GM21515 (cell line): ENCODE measurements at regions not wholly inside any gene's neighbourhood (a gene's known extent, or its start where the extent isn't known, plus 50 kb on each side); places are given as distances from the start of the nearest gene placed in this dataset.
"Not testable (repeated sequence)": the region's sequence is repeated elsewhere in the genome, so short reads cannot be mapped to it uniquely, and the experiment has no call there.

ENCODE experiments used
- ATAC-seq: cut with Tn5 transposase; IDR thresholded peaks from one replicate; pipeline ENCODE4 v1.9.1; 2021; ENCODE audit not compliant: unreplicated experiment

DNA sequence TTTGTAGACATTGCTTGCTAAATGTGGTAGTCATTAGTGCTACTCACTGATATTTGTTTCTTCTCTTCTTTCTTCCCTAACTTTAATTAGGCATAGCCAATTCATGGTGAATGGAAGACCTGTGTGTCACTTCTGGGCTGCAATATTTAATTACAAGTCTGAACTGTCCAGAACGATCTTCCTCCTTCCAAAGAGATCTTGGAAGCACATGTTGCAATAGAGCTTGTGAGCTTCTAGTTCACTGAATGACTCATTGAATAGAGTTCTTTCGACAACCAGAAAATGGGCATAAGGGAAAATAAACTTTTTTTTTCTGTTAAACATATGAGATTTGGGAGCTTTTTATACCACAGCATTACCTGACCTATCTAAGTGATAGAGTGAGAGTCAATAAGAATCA lies 1264.6 kb downstream of the PCDH9 start:
- no peak for ATAC-seq

DNA sequence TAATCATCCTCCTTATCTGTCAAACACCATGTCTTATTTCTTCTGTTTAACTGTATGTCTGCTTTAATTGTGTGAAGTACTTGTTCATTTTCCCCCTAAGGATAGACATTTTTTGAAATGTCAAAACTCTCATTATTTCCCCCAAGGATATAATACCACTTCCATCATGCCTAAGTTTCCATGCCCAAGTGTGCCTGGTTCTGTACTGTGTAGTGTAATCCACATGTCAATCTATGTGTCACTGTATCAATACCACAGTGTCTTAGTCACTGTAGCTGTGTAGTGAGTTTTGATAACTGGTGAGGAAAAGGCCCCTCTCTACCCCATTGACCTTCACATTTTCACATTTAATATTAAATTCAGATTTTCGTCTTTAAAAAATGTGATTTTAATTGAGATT lies 1265.5 kb downstream of the PCDH9 start:
- ATAC-seq: no peak

DNA sequence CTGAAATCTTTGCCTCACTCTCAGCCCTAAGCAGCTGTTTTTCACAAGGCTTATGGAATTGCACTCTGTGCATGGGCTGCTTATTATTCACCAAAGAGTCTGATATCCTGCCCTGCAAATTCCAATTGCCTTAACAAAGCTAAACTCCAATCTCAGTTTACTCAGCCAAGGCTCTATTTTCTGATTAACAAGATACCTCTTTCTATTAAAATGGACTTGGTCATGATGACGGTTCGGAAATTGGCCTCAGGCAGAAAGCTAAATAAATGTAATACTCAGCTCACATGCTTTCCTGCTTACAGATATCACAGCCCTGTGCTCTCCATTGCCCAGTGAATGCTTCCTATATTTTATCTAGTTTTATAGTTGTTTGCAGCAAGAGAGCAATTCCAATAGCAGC lies 1270.8 kb downstream of the PCDH9 start:
- no peak for ATAC-seq

DNA sequence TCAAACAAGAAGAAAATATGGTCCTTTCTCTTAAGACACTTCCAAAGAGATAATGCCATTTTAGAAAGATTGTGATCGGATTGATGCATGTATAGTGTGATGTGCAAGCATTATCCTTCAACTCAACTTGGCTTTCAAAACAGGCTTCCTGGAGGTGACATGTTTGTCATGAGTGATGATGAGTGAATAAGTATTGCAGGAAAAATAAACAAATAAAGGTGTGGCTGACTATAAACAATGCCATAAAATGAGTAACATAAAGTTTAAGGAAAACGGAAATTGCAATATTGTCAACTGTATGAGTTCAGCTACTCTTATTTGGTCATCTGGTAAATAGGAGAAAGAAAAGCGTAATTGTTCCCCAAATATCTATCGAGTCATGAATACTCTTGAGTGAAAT lies 1283.7 kb downstream of the PCDH9 start:
- no peak for ATAC-seq

DNA sequence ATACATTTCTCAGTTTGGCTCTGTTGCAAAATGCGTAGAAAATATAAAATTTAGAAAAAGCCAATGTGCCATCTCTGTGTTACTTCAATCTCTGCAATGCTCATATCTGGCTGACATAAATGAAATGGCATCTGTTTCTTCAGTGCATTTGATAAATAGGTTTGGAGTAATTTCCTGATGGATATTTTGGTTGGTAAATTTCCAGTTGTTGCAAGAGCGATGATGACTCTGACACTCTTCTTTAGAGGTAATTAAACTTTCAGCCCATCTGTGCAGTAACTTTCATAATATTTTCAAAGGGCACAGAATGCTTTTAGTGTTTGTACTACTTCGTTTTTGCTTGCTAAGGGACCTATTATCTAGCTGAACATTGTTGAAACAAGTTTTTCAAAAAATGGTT lies 1286.4 kb downstream of the PCDH9 start:
- no peak for ATAC-seq

DNA sequence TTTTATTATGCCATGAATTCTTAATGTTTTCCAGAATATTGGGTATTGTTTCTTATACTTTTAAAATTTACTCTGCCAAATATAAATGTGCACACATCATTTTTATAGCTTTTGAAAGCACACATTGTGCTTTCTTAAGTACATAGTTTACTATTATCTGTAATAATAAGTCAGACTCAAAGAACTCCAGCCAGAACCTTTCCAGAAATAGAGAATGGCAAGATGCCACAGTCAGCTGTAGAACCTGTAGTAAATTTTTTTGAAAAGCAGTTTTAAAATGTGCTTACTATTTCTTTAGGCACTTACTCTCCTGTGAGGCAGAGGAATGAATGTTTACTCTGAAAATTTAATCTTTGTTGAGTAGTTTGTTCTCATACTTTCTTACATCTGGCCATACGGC lies 1287.1 kb downstream of the PCDH9 start:
- no peak for ATAC-seq

DNA sequence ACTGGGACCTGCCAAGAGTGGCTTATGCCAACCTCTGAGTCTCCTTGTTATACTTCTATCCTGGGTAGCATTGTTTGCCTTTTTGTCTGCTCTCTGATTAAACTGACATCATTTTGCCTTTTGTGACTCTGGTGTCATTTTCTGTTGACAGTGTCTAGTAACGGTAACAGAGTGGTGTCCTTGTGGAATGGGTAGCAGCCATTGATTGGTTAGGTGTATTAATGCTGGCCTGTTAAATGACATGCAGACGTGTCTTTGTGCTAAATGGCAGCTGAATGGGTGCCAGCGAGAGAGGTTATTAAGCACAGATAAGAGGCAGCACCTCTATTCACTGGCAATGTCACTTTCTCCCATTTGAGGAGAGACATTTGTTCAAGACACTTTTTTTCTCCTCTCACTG lies 1289.4 kb downstream of the PCDH9 start:
- ATAC-seq: no peak

DNA sequence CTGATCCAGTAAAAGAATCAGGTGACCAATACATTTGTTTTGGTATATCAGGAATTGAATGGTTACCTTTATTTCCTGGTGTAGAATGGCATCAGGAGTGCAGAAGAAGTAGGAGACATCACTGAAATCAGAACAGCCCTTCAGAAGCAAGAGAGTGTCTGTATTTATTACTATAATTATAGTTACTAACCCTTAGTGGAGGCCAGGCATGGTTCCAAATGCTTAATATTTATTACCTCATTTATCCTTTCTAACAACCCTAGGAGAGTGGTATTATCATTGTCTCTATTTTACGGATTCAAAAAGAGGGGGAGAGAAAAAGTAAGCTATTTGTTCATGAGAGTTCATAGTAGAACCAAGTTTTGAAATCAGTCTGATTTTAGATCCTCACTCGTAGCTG lies 1292.9 kb downstream of the PCDH9 start:
- no peak for ATAC-seq

DNA sequence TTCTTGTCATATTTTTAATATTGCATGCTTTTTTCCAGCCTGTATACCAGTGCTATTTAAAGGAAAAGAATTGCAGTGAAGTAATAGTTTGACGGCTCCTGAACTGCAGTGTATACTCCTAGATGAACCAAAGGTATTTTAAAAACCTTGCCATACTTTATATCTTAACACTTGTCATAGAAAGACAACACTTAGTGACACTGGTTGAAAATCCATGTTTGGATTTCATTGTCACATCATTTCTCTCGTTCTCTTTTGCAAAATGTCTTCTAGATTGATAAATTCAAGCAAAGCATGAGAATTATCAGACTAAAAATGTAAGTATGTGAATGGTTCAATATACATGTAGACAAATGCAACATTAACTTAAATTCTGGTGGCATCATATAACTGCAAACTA lies 1293.9 kb downstream of the PCDH9 start:
- ATAC-seq: no peak

DNA sequence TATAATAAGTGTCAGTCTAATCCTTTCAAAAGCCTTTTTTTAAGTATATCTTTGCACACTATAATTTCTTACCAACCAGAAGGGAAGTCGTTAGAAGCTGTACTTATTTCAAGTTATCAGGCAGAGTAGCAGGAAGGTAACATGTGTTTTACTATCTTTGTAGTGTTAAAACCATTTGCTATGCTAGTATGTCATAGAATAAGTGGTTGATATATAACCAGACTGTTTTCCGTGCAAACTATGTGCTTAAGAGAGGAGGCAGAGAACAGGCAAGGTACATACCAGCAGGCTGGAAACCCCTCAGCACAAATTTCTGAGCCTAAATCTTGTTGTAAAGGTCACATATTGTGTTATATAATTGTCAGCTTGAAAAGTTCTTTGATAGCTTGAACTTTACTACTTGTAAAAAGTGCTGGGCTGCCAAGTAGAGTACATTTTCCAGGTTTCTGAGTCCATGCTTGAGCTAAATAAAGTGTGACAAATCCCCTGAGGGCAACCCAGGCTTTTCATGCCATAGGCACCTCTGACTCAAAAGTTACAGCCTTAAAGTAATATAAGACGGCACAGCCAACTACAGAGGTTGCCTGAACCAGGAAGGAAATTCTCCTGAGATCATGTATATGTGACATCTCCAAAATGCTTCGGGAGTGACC lies 1297.4 kb downstream of the PCDH9 start:
- no peak for ATAC-seq

DNA sequence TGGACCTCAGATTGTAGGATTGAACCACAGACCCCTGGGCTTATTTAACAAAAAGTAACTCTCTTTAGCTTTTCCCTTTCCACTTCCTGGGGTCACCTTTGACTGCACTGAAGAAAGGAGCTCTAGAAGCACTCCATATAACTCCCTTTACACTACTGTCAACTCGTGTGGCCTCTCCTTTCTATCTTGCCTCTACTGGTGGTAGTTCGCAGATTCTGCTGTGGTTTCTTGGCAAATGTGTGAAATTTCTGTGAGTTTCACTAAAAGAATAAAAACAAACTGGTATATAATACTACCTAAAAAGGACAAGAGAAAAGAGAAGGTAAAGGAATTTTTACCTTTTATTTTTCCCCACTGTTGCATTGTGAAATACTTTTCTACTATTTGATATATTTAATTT lies 1298.1 kb downstream of the PCDH9 start:
- ATAC-seq: no peak

DNA sequence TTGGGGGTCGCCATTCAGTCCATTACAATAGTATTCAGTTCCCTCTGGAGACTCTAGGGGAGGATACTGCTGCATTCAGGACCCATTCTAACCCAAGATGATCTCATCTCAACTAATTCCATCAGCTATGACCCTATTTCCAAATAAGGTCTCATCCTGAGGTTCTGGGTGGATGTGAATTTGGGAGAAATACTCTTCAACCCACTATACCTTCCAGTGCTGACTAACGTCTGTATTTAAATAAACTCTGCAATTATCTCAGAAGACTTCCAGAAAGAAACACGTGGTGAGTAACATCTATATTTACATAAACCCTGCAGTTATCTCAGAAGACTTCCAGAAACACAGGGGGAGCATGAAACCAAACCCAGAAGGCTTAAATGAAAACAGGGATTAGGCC lies 1300.7 kb downstream of the PCDH9 start:
- no peak for ATAC-seq

DNA sequence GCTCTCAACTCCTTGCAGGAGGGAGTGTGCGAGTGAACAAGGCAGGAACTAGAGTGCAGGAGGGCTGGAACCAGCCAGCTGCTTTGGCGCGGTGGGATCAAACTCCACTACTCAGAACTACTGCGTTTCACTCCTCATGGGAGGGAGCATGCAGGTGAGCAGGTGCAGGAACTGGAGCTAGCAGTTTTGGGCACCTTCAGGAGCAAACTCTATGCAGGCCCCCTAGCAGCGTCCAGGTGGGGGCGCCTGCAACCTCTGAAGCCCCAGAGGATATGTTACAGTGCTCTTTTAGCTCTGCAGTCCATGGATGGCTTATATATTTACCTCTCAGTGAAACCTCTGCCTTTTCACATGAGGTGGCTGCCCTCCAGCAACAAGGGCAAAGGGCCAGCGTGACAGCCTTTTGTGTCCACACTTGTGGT lies 1303.4 kb downstream of the PCDH9 start:
- ATAC-seq: no peak

DNA sequence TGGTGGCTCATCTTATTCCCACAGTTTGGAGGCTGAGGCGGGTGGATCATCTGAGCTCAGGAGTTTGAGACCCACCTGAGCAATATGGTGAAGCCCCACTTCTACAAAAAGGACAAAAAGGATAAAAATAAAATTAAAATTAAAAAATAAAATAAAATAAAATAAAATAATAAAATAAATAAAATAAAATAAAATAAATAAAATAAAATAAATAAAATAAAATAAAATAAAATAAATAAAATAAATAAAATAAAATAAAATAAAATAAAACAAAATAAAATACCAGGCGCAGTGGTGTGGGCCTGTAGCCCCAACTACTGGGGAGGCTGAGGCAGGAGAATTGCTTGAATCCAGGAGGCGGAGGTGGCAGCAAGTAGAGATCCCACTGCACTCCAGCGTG lies 1307.3 kb downstream of the PCDH9 start:
- ATAC-seq: not testable (repeated sequence)

DNA sequence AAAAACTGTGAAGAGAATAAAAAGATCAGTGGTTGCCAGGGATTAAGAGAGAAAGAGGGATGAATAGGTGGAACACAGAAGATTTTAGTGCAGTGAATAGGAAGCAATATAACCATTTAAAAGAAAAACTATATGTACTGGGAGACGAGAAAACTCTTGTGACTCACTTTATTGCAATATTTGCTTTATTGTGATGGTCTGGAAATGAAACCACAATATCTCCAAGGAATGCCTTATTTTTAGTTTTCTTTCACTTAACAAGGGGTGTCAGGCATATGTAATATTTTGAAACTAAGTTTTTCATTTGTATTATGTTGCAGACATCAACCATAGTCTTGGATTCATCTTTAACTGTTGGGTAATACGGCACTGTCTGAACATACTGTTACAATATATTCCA lies 1308.2 kb downstream of the PCDH9 start:
- no peak for ATAC-seq

DNA sequence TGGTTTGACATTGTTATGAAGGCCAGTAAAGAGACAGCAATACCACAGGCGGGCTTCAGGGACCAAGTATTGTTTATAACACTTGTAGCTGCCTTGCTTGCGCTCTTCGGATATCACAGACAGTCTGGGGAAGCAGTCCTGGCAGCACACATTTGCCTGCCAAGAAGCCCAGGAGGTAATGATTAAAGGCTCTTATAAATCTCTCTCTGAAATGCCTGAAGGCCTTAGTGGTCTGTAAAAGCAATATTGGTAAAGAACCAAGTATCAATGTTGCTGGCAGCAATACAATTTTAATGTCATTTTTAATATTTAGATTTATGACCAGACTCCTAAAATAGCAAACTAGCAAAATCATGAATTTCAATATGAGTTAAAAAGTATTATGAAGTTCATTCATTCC lies 1312.4 kb downstream of the PCDH9 start:
- no peak for ATAC-seq

DNA sequence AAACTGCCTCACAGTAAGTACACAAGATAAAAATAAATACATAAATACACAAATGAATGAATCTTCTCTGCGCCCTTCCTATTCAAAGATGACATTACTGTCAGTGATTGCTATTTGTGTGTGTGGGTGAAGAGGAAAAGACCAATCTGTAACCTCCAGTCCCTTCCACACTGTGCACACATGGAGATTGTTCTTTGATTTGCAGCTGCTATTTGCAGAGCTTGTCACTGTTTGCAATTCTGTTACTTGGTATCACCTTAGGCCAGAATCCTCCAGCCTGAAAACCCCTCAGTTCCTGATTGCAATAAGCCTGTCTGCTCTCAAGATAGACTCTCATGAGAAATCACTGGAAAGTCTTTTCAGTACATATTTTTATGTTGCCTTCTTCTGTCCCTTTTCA lies 1314.9 kb downstream of the PCDH9 start:
- ATAC-seq: no peak

DNA sequence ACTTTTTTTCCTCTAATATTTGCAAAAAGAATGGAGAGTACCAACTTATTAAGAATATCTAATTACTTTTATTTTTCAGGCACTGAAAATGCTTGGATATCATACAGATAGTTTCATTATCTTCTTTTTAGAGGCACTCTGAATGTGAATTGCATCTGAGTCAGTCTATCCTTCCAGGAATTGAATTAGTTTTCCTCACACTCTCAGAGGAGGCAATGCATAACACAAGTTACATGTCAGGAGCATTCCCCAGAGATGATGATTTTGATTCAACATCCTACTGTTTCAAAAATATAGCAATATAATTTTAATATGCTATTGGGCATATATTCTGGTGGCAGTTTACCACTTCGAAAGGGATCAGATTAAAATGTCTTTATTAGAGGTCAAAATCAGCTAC lies 1315.4 kb downstream of the PCDH9 start:
- no peak for ATAC-seq

DNA sequence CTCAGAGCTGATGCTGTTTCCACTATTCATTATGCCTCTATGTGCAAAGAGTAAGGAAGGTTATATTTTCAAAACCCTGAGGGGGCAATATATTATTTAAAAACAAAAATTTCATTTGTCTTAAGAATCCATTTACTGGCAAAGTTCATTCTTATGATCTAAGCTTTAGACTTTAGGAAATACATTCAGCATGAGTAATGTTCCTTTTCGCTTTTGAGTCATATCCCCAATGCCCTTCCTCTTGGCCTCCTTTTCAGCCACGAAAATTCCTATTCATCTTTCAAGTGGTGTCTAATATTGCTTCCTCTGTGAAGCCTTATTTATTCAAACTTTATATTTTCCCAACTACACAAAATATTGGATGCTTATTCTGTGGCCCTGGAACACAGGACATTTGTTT lies 1317.0 kb downstream of the PCDH9 start:
- no peak for ATAC-seq

DNA sequence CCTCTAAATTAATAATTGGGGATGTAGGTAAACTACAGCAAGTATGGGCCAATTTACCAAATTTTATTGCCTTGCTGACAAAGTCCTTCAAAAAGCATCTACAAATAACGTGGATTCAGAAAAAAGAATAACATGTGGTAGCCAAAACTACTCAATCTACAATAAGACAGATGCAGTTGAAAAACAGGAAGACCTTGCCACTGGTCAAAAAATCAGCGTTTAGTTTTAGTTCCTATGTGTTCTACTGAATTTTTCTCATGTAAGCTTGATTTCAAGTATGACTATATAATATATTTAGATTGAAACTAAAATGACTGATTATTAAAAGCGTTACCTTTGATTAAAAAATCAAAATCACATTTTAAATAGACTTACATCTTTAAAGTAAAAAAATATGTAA lies 1317.6 kb downstream of the PCDH9 start:
- ATAC-seq: no peak

DNA sequence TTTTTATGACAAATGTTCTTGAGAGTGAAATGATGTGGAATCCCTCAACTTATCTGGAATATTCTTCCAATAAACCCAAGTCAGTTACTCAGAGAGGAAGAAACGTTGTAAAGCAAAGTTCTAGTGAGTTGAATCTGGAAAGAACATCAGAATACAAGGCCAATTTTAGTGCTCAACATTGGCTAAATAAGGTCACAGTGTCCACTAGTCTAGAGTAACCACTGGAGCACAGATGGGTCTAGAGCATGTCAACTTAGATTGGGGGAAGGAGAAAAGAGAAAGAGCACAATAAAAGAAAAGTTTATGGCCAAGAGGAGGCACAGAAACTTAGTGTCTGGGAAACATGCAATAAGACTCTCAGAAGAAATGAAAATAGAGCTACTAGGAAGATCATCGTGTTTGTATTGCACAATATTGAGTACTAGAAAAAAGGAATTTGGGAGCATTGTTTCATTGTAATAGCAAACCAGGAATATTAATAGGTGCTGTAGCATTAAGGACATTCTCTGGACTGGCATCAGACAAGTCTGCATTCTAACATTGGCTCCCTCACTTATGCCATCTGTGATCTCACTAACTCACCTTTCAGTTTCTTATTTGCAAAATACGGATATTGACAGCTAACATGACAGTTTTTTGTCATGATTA lies 1318.5 kb downstream of the PCDH9 start:
- no peak for ATAC-seq

DNA sequence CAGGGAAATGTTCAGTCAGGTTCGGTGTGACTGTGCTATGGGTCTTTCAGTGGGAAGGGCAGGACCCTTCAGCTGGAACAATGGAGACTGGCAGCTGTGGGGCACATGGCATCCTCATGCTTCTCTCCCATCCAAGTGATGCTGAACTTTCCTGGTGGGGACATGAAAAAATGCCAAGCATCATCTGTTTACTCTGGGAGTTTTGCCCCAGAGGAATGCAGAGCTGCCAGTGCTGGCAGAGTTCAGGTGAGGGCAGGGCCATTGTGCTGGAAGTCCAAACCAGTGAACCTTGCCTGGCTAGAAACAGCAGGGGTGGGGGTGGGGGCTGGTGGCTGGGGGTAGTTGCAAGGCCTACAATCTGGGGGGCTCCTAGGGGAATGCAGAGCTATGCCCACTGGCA lies 1320.6 kb downstream of the PCDH9 start:
- ATAC-seq: no peak
